ENCODE measurements at regions not wholly inside any gene's neighbourhood (a gene's known extent, or its start where the extent isn't known, plus 50 kb on each side); places are given as distances from the start of the nearest gene placed in this dataset.
A peak's percentile ranks its signal among the peaks of the same experiment; 100 is the strongest.

DNA sequence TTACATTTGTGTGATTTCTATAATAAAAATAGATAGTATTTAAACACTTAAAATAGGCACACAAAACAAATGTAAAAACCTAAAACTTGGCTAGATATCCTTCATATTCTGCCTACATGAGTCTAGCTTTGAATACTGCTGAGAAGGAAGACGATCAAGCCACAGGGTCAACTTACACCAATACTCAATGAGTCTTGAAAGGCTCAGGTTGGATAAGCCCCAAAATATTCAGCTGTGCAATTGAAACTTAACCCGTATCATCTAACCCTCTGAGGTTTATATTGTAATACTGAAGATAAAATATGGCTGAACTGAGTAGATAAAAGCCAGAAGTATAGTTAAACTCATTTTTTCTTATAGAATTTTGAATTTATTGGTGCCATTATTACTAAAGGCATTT lies 313.0 kb upstream of the NRXN1 start:
- 95% methylated on average over 2 of the region's 2 CpGs; no CpG with 5 or more reads in 1 of the 2 experiments for WGBS, 2 experiments (ENCODE audit: insufficient coverage in 1 of 2, insufficient read length in 1 of 2)
- Mint-ChIP-seq H3K36me3 (ENCODE audit: low read depth) (no peaks in the 10 kb centered on the region), H3K9me3 (no peaks in the 10 kb centered on the region), H3K27ac (no peak overlapping the region), H3K4me1 (no peaks in the 10 kb centered on the region), H3K27me3 (ENCODE audit: insufficient read depth) (no peaks in the 10 kb centered on the region), H3K4me3 (no peak overlapping the region)
- Histone ChIP-seq H3K9me3 (ENCODE audit: control insufficient read depth, low read length) (no peaks in the 10 kb centered on the region), H3K27me3 (ENCODE audit: control insufficient read depth, insufficient read depth, low read length, poor library complexity, severe bottlenecking) (no peaks in the 10 kb centered on the region), H3K36me3 (ENCODE audit: control insufficient read depth, insufficient read depth, low read length) (no peaks in the 10 kb centered on the region), H3K27ac (ENCODE audit: low read depth, low read length) (no peak overlapping the region), H3K9ac (ENCODE audit: extremely low read depth, low read length, poor library complexity, severe bottlenecking) (no peak overlapping the region), H3K4me1 (ENCODE audit: control insufficient read depth, insufficient read depth, low read length) (no peaks in the 10 kb centered on the region), H3K4me3 (ENCODE audit: low read length) (no peak overlapping the region)
- DNase-seq = no peak
- TF ChIP-seq, protein P1, sequence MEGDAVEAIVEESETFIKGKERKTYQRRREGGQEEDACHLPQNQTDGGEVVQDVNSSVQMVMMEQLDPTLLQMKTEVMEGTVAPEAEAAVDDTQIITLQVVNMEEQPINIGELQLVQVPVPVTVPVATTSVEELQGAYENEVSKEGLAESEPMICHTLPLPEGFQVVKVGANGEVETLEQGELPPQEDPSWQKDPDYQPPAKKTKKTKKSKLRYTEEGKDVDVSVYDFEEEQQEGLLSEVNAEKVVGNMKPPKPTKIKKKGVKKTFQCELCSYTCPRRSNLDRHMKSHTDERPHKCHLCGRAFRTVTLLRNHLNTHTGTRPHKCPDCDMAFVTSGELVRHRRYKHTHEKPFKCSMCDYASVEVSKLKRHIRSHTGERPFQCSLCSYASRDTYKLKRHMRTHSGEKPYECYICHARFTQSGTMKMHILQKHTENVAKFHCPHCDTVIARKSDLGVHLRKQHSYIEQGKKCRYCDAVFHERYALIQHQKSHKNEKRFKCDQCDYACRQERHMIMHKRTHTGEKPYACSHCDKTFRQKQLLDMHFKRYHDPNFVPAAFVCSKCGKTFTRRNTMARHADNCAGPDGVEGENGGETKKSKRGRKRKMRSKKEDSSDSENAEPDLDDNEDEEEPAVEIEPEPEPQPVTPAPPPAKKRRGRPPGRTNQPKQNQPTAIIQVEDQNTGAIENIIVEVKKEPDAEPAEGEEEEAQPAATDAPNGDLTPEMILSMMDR (conservative IDR thresholded peaks at IDR 0.05) = no peak

DNA sequence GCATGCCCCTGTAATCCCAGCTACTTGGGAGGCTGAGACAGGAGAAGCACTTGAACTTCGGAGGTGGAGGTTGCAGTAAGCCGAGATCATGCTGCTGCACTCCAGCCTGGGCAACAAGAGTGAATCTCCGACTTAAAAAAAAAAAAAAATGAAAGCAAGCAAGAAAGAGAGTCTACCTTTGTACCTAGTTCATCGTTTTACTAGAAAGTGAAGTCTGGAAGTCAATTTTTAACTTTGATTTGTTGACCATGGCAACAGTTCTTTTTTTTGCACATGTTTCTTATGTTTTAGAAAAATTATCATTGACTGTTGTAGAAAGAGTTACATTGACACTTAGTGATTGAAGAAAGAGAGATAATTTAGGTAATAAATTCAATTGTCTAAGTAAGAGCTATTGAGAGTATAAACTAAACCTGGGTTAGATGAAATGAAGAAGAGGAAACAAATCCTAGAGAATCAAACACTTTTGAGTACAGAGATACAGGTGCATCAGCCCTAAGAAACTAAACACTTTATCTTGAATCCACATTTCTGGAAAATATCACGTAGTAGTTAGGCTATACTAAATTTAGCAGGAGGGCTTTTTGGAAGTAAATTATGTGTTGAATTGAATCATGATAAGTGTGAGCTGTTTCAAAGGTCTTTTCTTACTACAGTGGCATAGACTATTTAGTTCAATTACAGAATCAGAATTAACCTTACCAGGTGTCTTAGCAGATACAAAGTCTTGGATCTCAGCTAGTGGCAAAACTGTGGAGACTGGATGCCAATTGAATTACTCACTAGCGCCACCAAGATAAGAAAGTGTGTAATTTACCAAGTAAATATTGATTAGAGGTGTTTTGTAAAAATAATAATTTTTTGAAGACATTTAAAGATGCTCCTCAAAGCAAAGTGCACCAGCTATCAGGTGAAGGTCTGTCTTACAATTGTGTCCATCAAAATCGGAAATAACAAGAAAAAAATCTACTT lies 303.4 kb upstream of the NRXN1 start:
- Mint-ChIP-seq H3K9me3 (no peaks in the 10 kb centered on the region), H3K4me3 (no peak overlapping the region), H3K27me3 (ENCODE audit: insufficient read depth) (no peaks in the 10 kb centered on the region), H3K27ac (no peak overlapping the region), H3K36me3 (ENCODE audit: low read depth) (no peaks in the 10 kb centered on the region), H3K4me1 (no peaks in the 10 kb centered on the region)
- Histone ChIP-seq H3K9ac (ENCODE audit: extremely low read depth, low read length, poor library complexity, severe bottlenecking) (no peak overlapping the region), H3K4me1 (ENCODE audit: control insufficient read depth, insufficient read depth, low read length) (no peaks in the 10 kb centered on the region), H3K36me3 (ENCODE audit: control insufficient read depth, insufficient read depth, low read length) (no peaks in the 10 kb centered on the region), H3K4me3 (ENCODE audit: low read length) (no peak overlapping the region), H3K27ac (ENCODE audit: low read depth, low read length) (no peak overlapping the region), H3K27me3 (ENCODE audit: control insufficient read depth, insufficient read depth, low read length, poor library complexity, severe bottlenecking) (no peaks in the 10 kb centered on the region), H3K9me3 (ENCODE audit: control insufficient read depth, low read length) (no peaks in the 10 kb centered on the region)
- TF ChIP-seq, protein P1 (conservative IDR thresholded peaks at IDR 0.05) = peak; percentile 69
- 83 to 99% methylated on average over 5 to 7 of the region's 7 CpGs for WGBS, 2 experiments (ENCODE audit: insufficient coverage in 1 of 2, insufficient read length in 1 of 2)
- no peak for DNase-seq

DNA sequence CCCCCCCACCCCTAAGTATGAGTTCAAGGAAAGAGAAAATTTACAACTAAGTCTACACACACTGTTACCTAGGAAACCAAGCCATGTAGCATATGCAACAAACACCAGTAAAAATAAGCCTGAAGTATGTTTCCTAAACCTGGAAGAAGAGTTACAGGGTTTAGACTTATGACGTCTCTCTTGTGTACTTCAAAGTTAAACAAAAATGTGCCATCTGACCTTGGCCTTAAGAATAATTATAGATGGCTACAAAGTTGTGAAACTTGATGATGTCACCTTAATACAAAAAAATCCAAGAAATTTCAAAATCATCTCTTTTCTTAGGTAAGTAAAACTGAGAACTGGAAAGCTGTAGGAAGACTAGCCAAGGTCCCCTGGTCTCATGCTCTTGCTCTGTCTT lies 297.6 kb upstream of the NRXN1 start:
- no peaks in the 10 kb centered on the region for H3K9me3 ChIP-seq (ENCODE audit: control insufficient read depth, low read length)
- Mint-ChIP-seq H3K27ac (no peak overlapping the region), H3K4me3 (no peak overlapping the region), H3K36me3 (ENCODE audit: low read depth) (no peaks in the 10 kb centered on the region), H3K4me1 (peaks cover 4% of the 10 kb centered on the region), H3K27me3 (ENCODE audit: insufficient read depth) (peaks cover 2% of the 10 kb centered on the region), H3K9me3 (no peaks in the 10 kb centered on the region)
- no peak overlapping the region for H3K9ac ChIP-seq (ENCODE audit: extremely low read depth, low read length, poor library complexity, severe bottlenecking)
- H3K27me3 ChIP-seq (ENCODE audit: control insufficient read depth, insufficient read depth, low read length, poor library complexity, severe bottlenecking) = peaks cover 12% of the 10 kb centered on the region
- TF ChIP-seq, protein P1 (conservative IDR thresholded peaks at IDR 0.05) = no peak
- no peak overlapping the region for H3K27ac ChIP-seq (ENCODE audit: low read depth, low read length)
- H3K36me3 ChIP-seq (ENCODE audit: control insufficient read depth, insufficient read depth, low read length) = no peaks in the 10 kb centered on the region
- DNase-seq = no peak
- no peak overlapping the region for H3K4me3 ChIP-seq (ENCODE audit: low read length)
- H3K4me1 ChIP-seq (ENCODE audit: control insufficient read depth, insufficient read depth, low read length) = no peaks in the 10 kb centered on the region
- WGBS, 2 experiments (ENCODE audit: insufficient coverage in 1 of 2, insufficient read length in 1 of 2) = 91 to 100% methylated on average over 1 of the region's 1 CpG
